HG02852 (cell line): ENCODE measurements at regions not wholly inside any gene's neighbourhood (a gene's known extent, or its start where the extent isn't known, plus 50 kb on each side); places are given as distances from the start of the nearest gene placed in this dataset.

ENCODE experiments used
- ATAC-seq: cut with Tn5 transposase; IDR thresholded peaks from one replicate; pipeline ENCODE4 v1.9.1; 2021; ENCODE audit warnings: mild to moderate bottlenecking, moderate library complexity; ENCODE audit not compliant: unreplicated experiment

DNA sequence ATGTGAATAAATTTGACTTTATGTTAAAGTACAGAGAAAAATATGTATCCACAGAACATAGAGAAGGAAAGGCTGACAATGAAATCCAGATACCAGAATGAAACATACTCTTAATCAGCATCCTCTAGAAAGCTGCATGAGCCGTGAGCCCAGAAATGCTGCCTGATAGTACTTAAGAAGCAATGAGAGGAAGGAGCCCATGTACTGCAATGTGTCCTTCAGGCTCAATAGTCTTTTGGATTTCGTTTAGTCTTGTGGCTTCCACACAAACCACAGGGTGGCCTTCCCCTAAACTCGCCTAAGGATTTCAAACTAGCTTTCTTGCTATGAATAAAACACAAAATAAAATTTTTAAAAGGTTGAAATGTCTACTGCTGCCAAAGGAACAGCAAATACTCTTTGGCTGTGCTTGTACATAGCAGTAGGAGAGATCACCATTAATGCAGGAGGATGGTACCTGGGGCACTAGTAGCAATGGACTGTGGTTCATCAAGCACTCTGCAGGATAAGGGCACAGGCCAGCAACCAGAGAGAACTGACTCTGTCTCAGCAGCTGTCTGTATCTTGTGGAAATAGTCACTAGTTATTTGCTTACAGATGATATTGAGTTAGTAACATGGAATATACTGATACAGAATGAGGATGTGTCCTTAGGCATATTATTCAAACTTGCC is 988.3 kb upstream of the LRFN5 start:
- no peak for ATAC-seq

DNA sequence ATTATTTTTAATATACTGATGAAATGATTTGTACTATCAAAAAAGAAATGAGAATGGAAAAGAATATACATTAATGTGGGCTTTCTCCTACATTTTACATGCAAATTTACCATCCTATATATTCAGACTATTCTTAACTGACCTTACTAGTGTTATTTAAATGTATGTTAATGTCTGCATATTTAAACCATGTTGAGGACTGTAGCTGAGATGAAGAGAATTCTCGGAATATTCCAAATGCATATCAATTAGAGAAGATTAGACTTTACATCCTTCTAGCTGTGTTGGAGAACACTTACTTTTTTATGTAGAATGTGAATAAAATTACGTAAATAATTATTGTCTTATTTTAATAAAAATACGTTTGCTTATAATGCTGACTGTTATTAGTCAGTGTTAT is 990.1 kb upstream of the LRFN5 start:
- no peak for ATAC-seq

DNA sequence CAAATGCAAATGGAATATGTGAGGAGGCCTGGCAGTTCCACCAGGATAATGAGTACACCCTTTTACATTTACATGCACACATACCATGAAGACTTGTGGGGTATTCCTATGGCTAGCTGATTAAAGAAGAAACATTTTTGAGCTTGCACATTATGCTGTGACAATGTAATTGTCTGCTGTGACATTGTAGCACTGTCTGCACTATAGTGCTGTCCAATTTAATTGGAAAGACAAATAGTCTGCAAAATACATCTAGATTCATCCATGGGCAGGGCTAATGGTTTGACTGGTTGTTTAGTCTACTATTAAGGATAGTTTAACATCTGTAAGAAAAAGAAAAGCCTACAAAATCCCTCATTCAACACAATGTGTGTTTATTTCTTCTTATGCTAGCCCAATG is 1005.6 kb upstream of the LRFN5 start:
- ATAC-seq, result no peak

DNA sequence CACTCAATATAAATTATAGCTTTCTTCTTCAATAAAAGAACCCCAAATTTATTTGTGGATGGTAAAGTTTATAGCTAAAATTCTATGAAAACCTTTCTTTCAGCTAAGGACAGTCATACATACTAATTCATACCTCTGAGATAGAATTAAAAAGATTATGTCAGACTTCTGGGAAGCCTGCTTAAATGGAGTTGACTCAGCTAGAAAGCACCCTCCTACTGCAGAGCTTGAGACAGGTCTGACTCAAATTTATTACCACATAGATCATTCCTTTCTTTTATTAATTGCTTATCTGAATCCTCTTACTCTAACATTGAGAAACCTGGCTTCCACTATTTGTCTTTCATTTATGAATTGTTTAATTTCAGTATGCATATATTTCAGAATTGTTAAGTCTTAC is 1007.0 kb upstream of the LRFN5 start:
- ATAC-seq, result no peak

DNA sequence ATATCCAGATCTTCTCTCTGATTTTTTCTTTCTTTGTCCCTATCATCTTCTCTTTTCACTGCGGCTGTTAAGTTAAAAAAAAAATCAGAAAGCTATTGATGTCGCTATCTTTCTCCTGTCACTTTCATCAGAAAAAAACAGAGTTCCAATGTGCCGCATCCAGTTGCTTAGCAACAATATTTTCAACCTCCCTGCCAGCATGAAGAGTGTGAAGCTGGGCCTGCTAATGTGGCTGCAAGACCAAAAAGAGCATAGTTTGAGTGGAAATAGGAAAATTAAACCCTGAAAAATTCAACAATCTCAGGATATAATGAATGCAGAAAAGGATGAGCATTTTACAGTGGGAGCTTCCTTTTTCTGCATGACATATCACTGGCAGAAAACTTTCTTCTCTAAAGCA is 1025.4 kb upstream of the LRFN5 start:
- ATAC-seq, result no peak

DNA sequence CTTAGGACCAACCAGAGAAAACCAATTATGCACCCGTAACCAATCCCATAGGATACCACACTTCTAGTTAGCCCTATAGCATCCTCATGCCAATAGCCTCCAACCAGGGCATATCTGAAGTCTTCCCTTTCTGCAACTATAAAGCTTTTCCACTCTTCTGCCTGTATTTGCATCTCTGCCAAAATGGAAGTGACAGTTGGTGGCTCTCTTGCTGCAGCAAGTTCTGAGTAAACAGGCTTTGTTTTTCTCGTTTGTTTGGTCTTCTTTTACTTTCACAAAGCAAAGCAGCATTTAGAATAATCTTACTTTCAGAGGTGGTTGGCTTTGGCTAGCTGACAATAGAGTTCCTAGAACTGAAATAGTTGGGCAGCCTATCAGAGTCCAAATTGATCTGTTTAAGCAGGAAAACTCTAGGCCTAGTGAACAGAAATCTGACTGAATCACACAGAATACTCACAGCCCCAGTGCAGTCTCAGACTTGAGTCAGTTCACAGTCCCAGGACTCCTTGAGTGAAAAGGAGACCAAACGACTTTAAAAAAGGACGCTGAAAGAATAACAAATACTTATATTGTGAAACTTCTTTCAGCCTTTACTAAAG is 1029.7 kb upstream of the LRFN5 start:
- ATAC-seq, result no peak

DNA sequence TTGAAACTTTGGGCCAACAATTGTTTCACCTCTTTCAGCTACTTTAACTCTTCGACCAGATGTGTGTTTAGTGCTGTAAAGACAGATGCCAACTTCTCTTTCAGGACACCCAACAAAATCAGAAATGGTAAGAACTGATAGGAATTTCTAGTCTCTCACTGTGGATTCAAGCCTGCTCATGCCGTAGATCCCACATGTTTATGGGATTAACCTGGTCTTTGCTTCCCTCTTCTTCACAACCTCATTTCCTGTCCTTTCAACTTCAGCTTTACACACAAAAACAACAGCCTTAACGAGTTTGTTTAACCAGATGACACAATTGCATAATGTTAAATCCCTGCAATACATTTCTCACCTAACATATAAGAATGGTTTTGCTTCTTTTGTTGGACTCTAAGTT is 1031.9 kb upstream of the LRFN5 start:
- no peak for ATAC-seq

DNA sequence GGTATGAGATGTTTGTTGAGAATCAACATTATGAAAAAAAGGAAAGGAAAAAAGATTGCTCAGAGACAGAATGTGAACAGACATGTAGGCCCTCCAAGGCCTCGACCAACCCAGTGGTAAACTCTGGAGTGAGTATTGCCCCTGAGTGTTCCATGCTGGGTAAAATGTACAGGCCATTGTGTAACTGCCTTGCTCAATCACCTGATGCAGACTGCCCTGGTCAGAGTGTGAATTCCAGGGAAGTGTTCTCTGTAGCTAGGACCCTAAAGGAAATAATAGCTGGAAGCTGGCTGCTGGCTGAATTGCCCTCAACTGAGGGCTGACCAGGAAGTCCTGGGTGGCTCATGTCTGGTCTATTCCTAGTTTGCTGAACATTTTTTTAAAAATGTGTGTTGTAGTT is 1081.4 kb upstream of the LRFN5 start:
- no peak for ATAC-seq

DNA sequence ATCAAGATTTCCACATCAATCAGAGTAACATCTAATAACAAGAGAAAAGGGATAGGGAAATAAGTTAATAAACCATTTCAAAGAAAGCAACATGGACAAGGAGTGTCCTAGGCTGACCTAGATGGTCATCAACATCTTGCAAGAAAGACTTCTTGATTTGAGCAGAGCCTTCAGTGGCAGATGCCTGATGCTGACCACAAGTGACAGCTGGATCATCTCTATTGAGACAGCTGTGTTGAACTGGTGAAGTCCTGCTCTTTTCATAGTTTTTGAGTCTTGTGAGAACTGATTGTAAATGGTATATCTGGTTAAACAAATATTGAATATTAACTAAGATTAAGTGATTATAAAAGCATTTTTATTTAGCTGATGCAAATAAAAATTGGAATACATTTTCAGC is 1083.6 kb upstream of the LRFN5 start:
- ATAC-seq, result no peak

DNA sequence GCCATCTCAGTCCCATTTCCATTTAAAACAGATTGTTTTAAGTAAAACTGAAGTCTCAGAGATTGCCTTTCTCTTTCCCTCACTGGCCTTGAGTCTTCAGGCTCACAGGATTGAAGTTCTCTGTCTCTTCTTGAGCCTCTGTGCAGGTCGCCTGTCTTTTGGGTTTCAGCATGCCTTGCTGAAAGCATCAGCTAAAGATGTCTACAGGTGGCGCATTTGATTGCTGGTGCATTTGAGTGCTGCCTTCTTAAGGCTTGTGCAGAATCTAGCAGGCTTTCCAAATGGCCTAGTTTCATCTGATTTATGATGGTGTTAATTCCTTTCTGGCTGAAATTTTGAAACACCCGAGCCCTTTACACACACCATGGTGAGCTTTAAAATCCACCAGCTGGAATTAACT is 1062.2 kb upstream of the FBXO33 start:
- ATAC-seq, result no peak

DNA sequence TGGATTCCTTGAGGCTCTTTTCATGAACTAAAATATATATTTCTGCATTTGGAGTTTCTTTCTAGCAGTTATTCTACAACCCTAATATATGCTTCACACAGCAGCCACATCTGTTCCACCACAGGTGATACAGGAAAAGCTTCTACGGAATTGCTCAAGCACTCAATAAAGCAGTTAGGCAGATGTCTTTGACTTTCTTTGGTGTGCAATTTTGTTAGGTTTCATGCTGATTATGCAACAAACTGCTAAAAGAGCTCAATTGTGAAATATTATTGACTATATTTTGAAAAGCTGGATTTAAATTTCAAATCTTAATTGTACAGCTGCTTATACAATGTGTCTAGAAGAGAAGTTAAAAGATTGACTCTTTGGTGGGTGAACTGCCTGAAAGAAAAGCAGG is 1055.6 kb upstream of the FBXO33 start:
- no peak for ATAC-seq

DNA sequence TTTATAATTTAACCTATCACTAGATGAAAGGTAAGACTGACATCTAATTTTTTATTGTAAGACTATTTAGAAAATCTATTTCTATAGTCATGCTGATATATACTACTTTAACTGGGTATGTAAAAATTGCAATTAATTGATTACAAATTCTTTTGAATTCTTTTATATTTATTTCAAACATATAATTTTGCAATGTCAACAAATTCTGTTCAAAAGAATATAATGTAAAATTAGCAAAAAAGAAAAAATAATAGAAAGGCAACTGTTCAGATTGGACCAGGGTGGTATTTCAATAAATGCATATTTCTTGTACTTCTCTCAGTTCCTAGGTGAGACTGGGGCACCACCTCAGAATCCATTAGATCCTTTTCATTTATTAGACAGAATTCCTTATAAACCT is 1053.5 kb upstream of the FBXO33 start:
- no peak for ATAC-seq

DNA sequence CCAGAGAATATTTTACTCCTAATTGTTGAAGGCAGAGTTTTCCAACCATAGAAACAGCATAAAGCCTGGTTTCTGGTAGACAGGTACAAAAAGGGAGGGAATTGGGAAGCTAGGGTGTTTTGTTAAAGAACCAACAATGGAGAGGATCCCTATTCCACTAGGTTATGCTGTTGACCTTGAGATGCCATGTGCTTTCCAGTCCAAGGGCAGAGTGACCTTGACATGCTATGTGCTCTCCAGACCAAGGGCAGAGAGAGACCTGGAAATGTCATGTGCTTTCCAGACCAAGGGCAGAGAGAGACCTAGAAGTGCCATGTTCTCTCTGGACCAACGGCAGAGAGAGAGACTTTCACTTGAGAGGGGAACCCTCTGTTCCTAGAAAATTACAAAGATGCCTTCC is 1043.8 kb upstream of the FBXO33 start:
- no peak for ATAC-seq

DNA sequence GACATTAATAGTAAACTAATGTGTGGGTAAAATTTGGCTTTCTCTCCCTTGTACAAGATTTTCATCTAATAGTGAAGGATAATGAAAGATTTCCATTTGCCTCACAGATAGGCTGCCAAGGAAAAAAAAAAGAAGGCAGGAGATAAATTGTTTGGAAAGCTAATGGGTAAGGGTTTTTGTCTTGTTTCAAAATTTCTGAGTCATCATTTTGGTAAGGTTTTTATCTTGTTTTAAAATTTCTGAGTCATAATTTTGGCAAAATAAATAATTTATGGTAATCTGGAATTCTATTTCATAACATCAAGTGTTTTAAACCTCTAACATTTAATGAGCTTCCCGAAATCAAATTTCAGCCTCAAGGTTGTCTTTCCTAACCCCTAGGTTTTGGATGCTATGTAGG is 1035.7 kb upstream of the FBXO33 start:
- no peak for ATAC-seq

DNA sequence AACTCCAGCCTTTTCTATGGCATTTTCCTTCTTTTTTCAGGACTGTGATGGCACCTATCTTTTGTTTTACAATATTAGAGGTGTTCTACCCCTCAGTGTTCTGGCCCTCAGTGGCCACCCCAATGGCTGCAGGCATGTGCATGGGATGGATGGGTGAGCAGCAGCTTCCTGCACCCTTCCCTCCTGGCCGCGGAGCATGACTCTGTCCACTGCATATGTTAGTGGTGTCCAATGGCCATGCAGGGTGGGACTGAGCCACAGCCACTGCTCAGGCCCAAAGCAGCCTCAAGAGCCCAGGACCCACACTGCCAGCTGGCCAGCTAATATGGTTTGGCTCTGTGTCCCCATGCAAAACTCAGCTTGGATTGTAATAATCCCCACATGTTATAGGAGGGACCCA is 1032.3 kb upstream of the FBXO33 start:
- ATAC-seq, result no peak

DNA sequence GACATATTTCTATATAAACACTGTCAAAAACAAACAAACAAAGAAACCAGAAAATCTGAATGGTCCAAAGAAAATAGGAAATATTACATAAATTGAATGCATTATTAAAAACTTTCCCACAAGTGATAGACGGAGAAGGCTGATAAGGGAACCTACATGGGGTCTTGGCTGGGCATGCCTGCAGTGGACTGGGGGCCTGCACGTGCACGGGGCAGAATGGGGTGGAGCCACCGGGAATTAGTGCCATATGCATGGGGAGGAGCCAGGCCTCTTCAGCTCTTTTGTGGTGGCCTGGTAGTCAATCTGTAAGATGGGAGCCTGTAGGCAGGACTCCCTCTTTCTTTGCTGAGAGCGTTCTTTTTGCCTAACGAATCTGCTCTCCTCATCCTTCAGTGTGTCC is 1031.7 kb upstream of the FBXO33 start:
- no peak for ATAC-seq

DNA sequence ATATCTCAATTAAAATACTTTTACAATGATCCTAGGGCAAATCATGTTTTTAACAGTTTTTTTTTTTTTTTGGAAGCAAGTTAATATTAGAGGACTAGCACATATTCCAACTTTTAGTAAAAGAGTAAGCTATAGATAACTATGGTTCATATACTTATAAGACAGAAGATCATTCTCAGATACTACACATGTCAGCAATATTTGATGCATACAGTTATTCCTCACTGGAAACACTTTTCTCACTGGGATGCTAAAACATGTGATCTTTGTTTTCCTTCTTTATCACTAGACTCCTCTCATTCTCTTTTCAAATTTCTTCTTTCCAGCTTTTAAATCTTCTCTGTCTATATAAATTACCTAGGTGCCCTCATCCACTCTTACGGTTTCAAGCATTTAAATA is 1020.4 kb upstream of the FBXO33 start:
- ATAC-seq, result no peak

DNA sequence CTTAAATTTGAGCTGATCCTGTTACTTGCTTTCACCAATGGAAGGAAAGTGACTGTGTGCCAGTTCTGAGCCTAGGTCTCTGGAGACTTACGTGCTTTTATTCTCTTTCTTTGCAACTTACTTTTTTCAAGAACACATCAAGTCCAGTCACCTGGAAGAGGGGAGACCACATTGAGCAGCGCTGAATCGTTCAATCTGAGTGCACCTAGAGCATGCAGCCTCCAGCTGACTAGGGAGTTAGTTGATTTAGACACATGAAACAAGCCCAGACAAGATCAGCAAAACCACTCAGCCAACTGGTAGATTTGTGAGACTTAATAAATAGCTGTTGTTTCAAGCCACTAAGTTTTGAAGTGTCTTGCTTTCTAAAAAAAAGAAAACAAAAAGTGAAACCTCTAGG is 1014.8 kb upstream of the FBXO33 start:
- no peak for ATAC-seq

DNA sequence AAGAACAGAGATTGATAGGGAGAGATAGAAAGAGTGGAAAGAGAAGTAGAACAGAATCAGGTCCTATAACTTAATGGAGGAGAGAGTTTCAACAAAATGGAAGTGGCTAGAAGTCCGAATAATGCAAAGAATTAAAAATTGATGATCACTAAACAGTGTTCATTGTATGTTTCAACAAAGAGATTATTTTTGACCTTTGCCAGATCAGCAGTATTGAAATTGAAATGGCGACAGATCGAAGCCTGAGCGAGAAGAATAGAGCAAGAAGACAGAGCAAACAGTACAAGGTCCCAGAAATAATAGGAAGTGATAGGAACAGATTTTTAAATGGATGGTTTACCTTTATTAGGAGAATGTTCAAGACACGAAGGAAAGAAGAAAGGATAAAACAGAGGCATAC is 1012.8 kb upstream of the FBXO33 start:
- no peak for ATAC-seq

DNA sequence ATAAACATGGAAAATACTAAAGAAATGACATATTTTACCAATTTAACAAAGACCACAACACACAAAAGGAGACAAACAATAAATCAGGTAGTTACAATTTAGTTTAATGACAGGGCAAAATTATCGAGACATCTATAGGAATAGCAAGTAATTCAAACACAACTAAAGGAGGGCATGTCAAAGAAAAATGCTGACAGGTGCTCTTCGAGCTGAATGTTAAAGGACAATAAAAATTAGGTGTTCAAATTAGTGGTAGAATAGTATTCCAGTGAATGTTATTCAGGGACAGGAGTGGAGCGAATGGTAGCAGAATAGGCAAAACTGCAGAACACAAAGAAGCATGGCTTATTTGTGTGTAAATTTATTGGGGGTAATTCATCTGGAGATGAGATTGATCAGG is 1004.3 kb upstream of the FBXO33 start:
- no peak for ATAC-seq

DNA sequence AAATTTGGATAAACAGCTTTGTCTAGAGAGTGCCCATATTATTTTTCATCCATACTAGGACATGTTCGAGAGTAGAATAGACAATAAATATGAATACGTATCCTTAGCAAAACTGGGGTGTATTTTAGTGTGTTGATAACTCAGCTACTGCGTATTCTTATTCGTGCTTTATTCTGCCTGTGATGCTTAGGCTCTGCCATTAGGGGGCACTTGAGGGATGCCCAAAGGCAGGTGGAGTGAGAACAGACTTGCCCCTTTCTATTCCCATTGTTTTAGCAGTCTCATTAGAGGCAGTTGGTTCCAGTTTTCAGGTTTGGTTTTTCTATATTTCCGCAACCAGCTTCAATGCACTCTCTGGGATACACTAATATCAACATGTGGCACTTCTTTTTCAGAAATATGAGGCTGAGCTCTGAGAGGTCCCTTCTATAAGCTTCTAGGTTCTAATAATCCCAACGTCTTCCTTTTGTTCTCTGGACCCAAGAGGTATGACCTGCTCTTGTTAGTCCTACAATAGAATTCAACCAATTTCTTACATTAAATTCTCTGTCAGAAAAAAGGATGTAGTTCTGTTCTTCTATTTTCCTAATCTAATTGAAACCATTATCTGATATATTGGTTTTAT is 985.7 kb upstream of the FBXO33 start:
- peak; percentile 74 for ATAC-seq

DNA sequence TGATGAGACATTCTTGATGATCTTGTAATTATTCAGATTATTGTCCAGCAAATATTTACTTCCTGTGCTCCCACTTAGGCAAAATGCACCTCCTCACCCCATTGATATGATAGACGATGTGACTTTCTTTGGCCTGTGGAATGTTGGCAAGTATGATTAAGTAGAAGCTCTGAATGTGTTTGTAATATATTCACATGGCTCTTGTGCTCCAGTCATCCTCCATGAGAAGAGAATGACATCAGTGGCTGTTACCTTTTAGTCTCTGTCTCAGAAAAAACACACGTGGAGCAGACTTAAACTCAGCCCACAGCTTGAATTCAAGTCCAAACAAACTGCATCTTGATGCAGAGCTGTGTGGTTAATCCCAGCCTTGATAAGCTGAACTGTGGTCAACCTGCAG is 984.3 kb upstream of the FBXO33 start:
- ATAC-seq, result no peak

DNA sequence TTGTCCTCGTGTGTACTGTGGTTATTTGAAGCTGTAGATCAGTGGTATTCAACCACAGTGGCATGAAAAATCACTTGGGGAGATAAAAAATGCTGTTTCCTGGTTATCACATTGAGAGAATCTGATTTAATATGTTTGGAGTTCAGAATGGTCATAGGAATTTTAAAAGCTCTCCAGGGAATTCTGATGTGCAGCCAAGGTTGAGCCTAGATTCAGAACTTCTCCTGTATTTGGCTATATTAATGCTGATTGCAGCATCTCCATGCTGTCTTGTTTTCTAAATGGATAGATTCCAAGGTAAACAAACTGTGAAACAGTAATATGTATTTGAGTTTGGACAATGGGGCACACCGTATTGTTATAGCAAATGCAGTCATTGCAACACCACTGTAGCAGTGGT is 982.2 kb upstream of the FBXO33 start:
- ATAC-seq, result no peak
